NAMALWA (cell line): ENCODE measurements at regions not wholly inside any gene's neighbourhood (a gene's known extent, or its start where the extent isn't known, plus 50 kb on each side); places are given as distances from the start of the nearest gene placed in this dataset.

ENCODE experiments used
- DNase-seq: peaks from one replicate; pipeline ENCODE4 v3.0.0-alpha.2; 2015; ENCODE audit warnings: low spot score

GRCh38 chr6:14455876-14456648, 338.5 kb downstream of the CD83 start:
- no peak for DNase-seq

GRCh38 chr6:14456941-14457340, 339.4 kb downstream of the CD83 start:
- no peak for DNase-seq

- no peak for DNase-seq
Measured at GRCh38 chr6:14458669-14459266, 341.2 kb downstream of the CD83 start.

- no peak for DNase-seq
Measured at GRCh38 chr6:14459315-14459714, 341.7 kb downstream of the CD83 start.

- DNase-seq, result no peak
Measured at GRCh38 chr6:14460556-14460955, 343.0 kb downstream of the CD83 start.

GRCh38 chr6:14462135-14462534, 344.6 kb downstream of the CD83 start:
- no peak for DNase-seq

GRCh38 chr6:14462566-14462965, 345.0 kb downstream of the CD83 start:
- DNase-seq, result no peak

GRCh38 chr6:14463110-14463509, 345.5 kb downstream of the CD83 start:
- DNase-seq, result no peak

- DNase-seq, result no peak
Measured at GRCh38 chr6:14464055-14464454, 346.5 kb downstream of the CD83 start.

GRCh38 chr6:14464716-14465115, 347.1 kb downstream of the CD83 start:
- no peak for DNase-seq

- no peak for DNase-seq
Measured at GRCh38 chr6:14466278-14466677, 348.7 kb downstream of the CD83 start.

- no peak for DNase-seq
Measured at GRCh38 chr6:14467591-14467990, 350.0 kb downstream of the CD83 start.

- DNase-seq, result no peak
Measured at GRCh38 chr6:14468647-14469321, 351.2 kb downstream of the CD83 start.

GRCh38 chr6:14470101-14470500, 352.5 kb downstream of the CD83 start:
- DNase-seq, result no peak

GRCh38 chr6:14470671-14471070, 353.1 kb downstream of the CD83 start:
- no peak for DNase-seq

GRCh38 chr6:14472255-14472985, 354.8 kb downstream of the CD83 start:
- no peak for DNase-seq

- DNase-seq, result peak; percentile 23
Measured at GRCh38 chr6:14472986-14473337, 355.4 kb downstream of the CD83 start.

- DNase-seq, result no peak
Measured at GRCh38 chr6:14474816-14475215, 357.2 kb downstream of the CD83 start.

- DNase-seq, result no peak
Measured at GRCh38 chr6:14475306-14475705, 357.7 kb downstream of the CD83 start.

- DNase-seq, result no peak
Measured at GRCh38 chr6:14476793-14477531, 359.4 kb downstream of the CD83 start.

- no peak for DNase-seq
Measured at GRCh38 chr6:14477559-14477958, 360.0 kb downstream of the CD83 start.
